HUDEP-2 (cell line): ENCODE measurements at regions not wholly inside any gene's neighbourhood (a gene's known extent, or its start where the extent isn't known, plus 50 kb on each side); places are given as distances from the start of the nearest gene placed in this dataset.

ENCODE experiments used
- DNase-seq, 76 experiments: peaks; one replicate each; lab custom pipeline; 2025; ENCODE audit not compliant: unreplicated experiment in 76 of 76; lab: John Stamatoyannopoulos, UW

DNA sequence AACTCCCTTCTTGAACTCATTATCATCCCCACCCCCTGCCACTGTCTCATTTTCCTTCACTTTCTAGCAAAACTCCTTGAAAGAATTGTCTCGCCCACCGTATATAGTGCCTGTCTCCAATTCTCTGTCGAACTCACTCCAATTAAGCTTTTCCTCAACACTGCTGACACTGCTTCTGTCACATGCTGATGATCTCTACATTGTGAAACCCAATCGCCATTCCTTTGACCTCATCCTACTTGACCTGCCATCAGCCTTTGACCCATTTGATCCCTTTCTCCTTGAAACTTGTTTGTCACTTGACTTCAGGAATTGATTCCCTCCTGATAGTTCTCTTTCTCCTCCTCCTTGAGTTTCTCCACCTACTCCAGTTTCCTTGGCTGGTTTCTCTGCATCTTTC is 54.8 kb downstream of the CCDC71L start:
- DNase-seq: no peak

DNA sequence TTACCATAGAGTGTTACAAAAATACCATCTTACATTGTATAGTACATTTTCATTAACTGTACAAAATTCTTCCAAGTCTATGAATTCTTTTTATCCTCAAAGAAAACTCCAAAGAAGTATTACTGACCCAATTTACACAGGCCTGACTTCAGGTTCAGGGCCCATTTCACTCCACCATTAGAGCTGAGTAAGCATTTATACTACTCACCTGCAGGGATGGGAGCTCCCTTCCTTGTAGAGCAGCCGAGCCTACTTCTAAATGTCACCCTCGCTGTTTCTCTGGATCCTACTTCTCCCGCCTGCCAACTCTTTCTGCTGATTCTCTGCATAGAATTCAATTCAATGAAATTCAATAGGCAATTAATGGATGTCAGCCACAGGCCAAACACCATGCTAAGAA is 56.0 kb downstream of the CCDC71L start:
- no peak for DNase-seq

DNA sequence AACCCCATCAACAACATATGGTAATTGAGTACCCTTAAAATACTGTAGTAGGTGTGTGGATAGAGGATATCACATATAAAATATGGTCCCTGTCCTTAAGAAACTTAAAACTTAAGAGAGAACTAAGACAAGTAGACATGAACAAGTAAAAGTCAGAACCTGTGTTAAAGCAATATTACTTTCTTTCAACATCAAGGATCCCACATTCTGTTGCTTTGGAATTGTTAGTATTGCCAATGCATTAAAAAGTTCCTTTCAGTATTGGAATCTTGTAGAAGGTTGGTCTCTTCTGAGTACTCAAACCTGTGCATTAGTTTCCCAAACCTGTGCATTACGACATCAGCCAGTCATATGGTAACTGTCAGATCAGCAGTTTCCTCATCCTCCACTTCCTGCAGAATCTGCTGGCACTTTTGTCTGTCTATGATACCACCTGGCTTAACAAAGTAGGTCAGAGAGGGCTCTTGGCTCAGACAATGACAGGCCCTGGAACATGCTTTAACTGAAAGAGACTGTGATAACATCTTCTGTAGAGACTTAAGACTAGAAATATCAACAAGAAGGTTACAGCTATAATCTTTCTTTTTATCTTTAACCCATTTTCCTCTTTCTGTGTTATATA is 56.5 kb downstream of the CCDC71L start:
- DNase-seq: no peak

DNA sequence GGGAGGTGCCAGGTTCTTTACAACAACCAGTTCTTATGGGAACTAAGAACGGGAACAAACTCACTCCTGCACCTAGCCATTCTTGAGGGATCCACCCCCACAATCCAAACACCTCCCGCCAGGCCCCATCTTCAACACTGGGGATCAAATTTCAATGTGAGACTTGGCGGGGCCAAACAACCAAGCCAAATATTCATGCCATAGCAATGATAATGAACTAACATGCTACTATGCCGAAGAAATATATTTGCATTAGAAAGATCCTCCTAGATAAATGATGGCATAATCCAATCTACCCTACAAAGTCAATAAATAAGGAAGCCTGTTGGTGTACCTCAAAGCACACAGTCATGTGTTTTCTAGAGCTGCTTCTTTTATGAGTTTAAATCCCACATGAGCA is 57.6 kb downstream of the CCDC71L start:
- DNase-seq: no peak

DNA sequence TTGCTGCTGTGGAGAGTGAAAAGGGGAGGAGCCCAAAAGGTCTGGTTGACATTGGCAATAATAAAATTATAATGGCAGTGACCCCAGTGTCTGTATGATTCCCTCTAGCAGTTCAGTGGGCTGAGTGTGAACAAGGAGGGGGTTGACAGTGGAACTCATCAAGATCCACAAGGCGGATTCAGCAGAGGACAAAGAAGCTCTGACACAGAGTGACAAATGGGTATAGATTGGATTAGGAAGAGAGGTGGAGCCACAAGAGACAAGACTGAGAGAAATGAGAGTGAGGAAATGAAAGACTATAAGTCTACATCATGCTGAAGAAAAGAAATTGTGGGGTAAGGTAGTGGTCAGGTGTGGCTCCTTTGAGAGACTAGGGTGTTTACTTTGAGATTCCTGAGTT is 58.9 kb downstream of the CCDC71L start:
- no peak for DNase-seq

DNA sequence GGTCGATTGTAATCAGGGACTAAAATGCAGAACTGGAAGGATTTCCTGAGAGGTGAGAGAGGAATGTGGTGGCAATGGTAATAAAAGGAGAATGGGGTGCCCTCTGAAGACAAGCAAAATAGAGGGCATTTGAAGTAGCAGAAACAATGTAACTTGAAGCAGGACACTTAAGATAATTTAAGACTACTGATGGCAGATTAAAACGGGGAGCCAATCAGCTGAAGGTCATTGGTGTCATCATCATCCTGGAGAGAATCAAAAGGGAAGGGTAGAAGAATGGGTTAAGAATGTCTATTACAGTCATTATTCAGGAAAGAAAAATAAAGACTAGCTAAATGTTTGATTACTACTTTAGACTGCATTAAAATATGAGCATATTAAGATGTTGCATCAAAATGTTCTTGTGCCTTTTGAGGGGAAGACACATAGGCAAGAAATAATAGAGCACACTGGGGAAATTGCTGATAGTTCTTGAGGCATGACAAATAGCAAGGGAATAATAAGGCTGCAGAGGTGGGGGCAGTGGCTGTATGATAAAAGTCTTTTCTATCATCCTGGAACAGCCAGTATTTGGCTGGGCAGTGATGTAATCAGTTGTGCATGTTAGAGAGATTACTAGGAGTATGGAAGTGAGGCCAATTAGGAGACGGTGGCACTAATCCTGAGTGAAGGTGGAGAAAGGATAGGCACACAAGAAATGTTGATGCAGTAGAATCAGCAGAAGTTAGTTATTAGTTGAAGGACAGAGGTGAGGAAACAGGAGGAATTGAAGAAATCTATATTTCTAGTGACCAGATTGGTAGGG is 60.2 kb downstream of the CCDC71L start:
- no peak for DNase-seq

DNA sequence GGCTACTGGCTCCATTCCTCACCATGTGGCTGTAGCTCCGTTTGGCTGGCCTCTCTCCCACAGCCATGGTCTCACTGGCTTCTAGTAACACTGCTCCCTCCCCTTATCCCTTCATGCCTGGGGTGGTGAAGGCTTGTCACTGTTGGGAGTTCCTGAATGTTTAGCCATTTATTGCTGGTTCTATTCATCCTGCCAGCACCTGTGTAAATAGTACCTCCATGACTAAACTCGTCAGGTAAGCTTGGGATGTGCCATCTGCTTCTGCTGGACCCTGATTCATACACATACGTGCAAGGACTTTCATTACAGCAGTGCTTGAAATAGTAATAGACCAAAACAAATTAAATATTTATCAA is 61.6 kb downstream of the CCDC71L start:
- DNase-seq: no peak

DNA sequence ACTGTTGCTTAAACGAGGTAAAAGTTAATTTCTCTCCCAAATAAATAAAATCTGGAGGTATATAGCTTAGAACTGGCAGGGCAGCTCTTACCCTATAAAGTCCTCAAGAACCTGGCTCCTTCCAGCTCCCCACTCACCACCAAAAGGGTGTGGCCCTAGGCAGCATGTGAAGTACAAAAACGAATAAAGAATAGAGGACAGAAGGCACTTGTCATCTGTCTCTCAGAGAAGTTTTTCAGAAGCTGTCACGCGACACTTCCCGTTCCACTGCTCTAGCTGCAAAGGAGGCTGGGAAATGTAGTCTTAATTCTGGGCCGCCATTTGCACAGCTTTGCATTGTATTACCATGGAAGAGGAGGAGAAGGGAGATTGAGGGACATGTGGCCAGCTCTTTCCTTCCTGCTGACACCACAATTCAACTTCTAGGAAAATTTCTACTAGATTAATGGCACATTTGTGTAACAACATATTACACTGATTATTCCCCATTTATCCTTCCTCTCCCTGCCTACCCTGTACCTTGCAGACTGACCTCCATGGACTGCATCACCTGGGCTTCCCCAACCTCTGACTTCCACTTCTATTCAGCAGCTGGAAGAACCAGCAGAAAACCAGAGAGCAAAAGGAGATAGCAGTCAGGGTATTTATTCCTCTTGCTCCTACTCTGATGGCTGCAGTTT is 62.2 kb downstream of the CCDC71L start:
- peak in 69 of 76 experiments; percentile 1 to 85 (median 38) for DNase-seq

DNA sequence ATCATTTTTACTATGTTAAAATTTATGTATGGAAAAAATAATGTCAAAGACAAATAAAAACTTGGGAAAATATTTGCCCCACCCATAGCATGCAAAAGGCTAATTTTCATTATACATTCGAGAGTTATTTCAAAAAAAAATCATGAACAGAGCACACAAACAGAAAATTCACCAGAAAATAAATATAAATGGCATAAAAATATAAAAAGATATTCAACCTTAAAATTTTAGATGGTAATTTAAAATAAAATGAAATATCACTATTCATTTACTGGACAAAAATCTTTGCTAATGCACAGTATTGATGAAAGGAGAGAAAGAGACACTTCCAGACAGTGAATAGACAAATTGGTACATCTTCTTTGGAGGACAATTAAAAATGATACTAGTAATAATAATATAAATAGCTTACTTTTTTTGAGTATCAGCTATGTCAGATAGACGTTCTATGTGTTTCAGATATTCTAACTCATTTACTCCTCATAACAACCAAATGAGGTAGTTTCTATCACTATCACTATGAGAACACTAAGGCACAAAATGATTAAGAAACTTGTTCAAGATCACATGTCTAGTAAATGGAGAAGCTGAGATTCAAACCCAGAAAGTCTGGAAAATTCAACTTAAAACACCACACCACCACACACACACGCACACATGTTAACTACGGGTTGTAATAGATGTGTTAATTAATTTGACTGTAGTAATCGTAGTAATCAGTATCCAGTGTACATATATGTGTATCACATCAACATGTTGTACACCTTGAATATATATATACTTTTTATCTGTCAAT is 63.0 kb downstream of the CCDC71L start:
- DNase-seq: no peak

DNA sequence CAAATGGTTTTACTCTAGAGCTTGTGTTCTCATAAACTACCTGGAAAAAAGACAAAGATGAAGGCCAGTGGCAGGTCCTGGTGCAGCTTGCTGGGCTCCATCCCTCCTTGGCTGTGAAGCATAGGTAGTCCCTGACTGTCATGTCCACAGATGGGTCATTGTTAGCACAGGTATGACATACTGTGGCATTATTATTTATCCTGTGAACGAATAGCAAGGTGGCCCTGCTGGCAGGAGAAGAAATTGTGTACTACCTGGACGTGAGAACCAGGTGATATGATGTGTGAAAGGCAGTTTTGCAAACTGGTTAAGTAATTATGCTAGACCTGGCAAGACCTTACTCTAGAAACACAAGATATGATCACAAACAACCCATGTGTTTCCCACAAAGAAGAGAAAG is 63.9 kb downstream of the CCDC71L start:
- no peak for DNase-seq

DNA sequence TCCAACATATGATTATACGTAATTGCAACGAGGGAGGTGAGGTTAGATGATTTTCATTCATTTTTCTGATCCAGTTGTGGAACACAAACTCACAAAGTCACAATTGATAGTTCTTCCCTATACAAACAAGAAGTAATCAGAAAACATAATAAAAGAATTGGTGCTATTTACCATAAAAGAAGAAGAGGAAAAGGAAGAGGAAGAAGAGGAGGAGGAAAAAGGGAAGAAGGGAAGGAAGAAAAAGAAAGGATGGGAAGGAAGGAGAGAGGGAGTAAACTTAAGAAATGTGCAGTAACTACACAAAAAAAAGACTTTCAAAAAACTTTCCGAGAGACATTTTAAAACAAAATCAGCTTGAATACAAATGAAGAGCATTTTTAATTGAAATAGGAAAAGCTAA is 65.0 kb downstream of the CCDC71L start:
- DNase-seq: no peak

DNA sequence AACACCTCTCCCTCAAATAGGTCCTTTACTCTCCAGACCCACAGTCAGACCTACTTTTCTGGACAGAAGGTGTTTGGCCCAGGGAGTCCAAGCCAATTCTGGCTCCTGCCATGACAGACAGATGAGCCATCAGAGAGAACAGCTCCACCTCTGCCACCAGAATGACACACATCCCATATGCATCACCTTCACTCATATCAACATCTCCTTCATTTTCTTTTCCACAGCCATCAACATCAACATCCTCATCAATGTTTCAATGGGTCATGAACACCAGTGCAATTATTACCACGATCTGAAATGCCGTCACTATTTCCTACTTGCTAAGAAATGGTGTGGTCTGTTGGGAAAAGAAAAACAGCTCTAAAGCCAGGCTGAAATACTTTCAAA is 67.9 kb downstream of the CCDC71L start:
- no peak for DNase-seq

DNA sequence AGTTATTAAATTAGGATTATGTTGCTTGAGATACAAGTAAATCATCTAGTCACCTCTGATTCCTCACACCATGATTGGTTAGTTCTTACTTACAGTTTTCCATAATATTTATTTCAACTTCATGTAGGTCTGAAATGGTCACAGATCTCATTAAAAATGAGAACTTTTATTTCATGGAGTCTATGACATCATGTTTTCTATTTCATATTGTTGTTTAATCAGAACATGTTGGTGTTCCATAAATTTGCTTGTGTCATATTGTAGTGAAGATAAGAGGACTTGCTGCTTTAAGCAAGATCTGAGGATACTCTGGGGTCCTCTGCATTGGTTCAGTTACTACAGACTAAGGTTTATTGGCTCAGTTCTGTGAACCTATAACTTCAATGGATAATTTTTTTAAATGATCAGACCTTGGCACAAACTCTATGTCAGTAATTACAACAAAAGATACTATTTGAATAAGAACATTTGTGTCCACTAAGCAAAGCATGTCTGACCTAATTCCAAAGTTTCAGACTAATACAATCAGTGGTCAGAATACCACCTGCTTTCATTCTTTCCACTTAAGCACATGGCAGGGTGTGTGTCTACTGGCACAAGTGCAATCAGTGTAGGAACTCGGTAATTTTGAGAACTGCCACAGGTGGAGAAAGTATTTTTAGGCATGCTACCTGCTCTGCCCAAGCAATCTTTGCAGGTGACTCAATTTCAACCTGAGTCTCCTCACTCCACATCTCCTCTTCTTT is 68.5 kb downstream of the CCDC71L start:
- no peak for DNase-seq

DNA sequence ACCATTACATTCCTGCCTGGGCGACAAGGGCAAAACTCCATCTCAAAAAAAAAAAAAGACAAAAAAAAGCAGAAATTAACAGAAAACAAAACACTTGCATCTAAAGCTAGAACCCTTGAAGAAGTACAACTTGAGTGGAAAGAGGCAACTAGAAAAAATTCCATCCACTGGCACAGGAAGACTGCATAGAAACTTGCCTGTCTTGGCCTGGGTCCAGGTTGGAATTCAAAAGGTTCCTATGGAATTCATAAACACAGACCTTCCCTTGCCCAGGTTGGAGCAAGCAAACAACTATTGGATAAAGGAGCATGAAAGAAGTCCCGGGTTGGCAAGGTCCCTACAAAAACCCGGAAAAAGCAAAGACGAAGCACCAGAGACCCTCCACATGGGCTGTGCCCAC is 69.8 kb downstream of the CCDC71L start:
- DNase-seq: no peak

DNA sequence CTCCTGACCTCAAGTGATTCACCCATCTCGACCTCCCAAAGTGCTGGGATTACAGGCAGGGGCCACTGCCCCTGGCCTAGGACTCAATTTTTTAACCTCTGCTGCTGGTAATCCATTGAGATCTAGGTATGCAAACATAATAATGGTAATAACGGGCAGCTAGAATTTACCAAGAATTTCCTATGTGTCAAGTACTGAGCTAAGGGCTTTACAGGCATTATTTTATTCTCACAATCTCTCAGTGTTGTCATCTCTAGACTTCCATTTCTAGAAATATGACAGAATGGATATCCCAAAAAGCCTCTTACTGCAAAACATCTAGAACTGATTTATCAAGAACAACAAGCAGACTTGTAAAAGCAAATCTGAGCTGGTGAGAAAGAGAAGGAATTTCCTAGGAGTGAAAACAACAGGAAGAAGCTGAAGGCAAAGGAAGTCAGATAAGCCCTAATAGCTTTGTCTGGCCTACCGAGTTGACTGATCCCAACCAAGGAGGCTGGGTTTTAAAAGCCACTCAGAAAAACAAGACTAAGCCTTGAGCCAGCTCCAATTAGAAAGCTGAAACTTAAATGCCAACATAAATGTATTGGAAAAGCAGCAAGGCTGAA is 70.6 kb downstream of the CCDC71L start:
- DNase-seq: no peak

DNA sequence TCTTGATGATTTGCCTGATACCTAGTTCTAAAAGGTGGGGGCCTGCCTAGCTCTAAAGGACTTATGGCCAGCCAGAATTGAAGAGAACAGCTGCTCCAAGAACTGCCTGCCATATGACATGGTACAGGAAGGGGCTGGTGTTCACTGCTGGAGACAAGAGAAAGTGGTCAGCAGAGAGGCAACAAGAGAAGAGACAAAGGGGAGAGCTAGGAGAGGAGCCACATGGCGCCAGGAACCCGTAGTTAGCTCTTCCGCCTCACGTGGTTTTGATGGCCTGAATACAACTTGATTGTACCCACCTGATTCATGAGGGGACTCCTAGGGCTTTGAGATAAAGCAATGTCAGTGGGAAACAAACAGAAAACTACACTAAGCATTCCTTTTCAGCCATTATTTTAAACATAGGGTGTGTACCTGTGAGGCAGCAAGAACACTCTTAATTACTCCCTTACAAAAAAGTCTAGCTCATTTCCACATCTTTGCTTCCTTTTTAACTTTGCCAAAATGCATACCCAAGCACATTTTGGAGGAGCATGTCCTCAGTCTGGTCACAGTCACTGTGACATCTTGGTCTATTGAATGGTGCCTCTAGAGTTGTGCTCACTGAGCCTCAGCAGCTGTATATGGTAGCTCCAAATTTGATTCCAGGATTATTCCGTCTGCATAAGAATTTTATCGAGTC is 71.6 kb downstream of the CCDC71L start:
- no peak for DNase-seq

DNA sequence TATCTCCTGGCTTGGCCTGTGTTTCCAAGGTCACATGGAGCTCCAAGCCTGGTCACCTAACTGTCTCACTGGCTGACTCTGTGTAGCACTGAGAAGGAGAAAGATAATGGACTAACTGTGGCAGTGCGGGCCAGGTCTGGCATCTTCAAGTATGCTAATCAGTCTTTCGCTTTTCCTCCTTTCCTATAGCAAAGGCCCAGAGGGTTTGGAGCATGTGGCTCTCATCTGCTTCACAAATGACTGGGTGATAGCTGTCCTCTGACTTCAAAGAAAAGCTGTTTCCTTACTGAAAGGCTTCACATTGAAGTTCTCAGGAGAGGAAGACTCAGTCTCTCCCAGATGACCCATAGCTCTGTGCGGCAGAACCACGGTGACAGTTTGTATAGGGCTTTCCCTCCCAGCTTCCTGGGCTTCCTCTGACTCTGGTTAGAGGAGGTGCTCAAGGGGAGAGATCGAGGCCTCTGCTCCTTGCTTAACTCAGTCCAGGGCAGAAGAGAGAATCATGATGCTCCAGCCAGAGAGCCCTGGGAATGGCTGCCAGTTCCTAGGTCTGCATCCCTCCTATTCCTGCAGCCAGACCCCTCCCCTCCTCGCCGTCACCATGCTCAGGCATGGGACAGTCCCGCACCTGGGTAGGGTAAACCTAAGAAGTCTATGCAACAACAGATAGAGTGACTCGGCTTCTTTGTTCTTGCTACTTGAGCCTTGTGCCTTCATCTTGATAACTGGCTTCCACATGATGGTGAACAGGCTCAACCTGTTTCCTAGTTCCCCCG is 72.3 kb downstream of the CCDC71L start:
- no peak for DNase-seq

DNA sequence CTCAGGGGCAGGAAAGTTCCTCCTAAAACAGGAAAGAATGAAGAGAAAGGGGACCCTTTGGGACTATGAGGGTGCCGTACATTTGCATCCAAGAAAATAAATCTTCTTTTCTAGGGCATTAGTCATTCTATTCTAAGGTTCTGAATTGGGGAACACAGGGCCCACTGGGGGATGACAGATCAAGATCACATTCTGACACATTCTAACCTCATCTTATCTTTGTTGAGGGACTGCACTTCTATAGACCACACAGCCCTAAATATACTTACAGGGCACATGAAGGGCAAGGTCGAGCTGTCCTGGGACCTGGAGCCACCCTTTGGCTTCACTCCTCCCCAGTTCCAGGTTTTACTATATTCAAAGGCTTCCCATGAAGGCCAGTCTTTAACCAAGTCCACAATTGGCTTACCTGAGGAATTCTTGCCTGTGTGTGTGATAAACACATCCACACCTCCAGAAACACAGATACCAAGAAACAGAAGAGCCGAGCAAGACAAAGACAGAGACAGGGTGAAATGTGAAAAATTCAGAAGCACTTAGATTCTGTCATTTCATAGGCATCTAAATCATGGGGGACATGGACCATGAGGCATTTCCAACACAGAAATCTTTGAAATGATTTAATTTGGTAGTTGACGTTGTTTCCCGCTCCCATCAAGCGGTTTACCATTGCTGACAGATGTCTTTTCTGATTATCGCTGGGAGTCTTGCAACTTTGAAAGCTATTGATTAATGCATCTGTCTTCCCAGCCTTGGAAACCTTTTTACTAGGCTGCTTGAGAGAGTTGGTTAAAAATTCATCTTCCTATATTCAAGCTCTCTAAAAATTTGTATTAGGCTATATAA is 75.8 kb downstream of the CCDC71L start:
- no peak for DNase-seq
